ENCODE measurements at regions not wholly inside any gene's neighbourhood (a gene's known extent, or its start where the extent isn't known, plus 50 kb on each side); places are given as distances from the start of the nearest gene placed in this dataset.
"Not testable (repeated sequence)": the region's sequence is repeated elsewhere in the genome, so short reads cannot be mapped to it uniquely, and the experiment has no call there.

- Histone ChIP-seq H3K9me3 (ENCODE audit: low read depth, low read length) (no peaks in the 10 kb centered on the region), H3K27me3 (ENCODE audit: insufficient read depth, low read length) (no peaks in the 10 kb centered on the region), H3K4me3 (ENCODE audit: low read length) (no peak overlapping the region), H3K4me1 (ENCODE audit: insufficient read depth, low read length) (no peaks in the 10 kb centered on the region)
These were observed 128.8 kb upstream of the NKX1-1 start for GRCh38 chr4:1534876-1535526.

- no peak overlapping the region for H3K4me3 ChIP-seq (ENCODE audit: low read length)
- H3K9me3 ChIP-seq (ENCODE audit: low read depth, low read length): no peaks in the 10 kb centered on the region
- no peaks in the 10 kb centered on the region for H3K4me1 ChIP-seq (ENCODE audit: insufficient read depth, low read length)
- H3K27me3 ChIP-seq (ENCODE audit: insufficient read depth, low read length): no peaks in the 10 kb centered on the region
These were observed 128.0 kb upstream of the NKX1-1 start for GRCh38 chr4:1534095-1534872.

- H3K4me3 ChIP-seq (ENCODE audit: low read length): no peak overlapping the region
- no peaks in the 10 kb centered on the region for H3K4me1 ChIP-seq (ENCODE audit: insufficient read depth, low read length)
- no peaks in the 10 kb centered on the region for H3K9me3 ChIP-seq (ENCODE audit: low read depth, low read length)
- no peaks in the 10 kb centered on the region for H3K27me3 ChIP-seq (ENCODE audit: insufficient read depth, low read length)
These were observed 127.3 kb upstream of the NKX1-1 start for GRCh38 chr4:1533501-1534064.

- H3K9me3 ChIP-seq (ENCODE audit: low read depth, low read length): no peaks in the 10 kb centered on the region
- peaks cover 5% of the 10 kb centered on the region for H3K27me3 ChIP-seq (ENCODE audit: insufficient read depth, low read length)
- H3K4me1 ChIP-seq (ENCODE audit: insufficient read depth, low read length): no peaks in the 10 kb centered on the region
- no peak overlapping the region for H3K4me3 ChIP-seq (ENCODE audit: low read length)
These were observed 126.5 kb upstream of the NKX1-1 start for GRCh38 chr4:1532549-1533395.

GRCh38 chr4:1531683-1532548 lies 125.7 kb upstream of the NKX1-1 start:
- no peak overlapping the region for H3K4me3 ChIP-seq (ENCODE audit: low read length)
- H3K9me3 ChIP-seq (ENCODE audit: low read depth, low read length): no peaks in the 10 kb centered on the region
- H3K4me1 ChIP-seq (ENCODE audit: insufficient read depth, low read length): no peaks in the 10 kb centered on the region
- H3K27me3 ChIP-seq (ENCODE audit: insufficient read depth, low read length): peaks cover 7% of the 10 kb centered on the region

- Histone ChIP-seq H3K9me3 (ENCODE audit: low read depth, low read length) (no peaks in the 10 kb centered on the region), H3K4me1 (ENCODE audit: insufficient read depth, low read length) (no peaks in the 10 kb centered on the region), H3K27me3 (ENCODE audit: insufficient read depth, low read length) (peaks cover 7% of the 10 kb centered on the region), H3K4me3 (ENCODE audit: low read length) (no peak overlapping the region)
These were observed 124.1 kb upstream of the NKX1-1 start for GRCh38 chr4:1530356-1530755.

GRCh38 chr4:1524761-1525160 lies 118.5 kb upstream of the NKX1-1 start:
- H3K9me3 ChIP-seq (ENCODE audit: low read depth, low read length): no peaks in the 10 kb centered on the region
- peaks cover 3% of the 10 kb centered on the region for H3K4me1 ChIP-seq (ENCODE audit: insufficient read depth, low read length)
- H3K27me3 ChIP-seq (ENCODE audit: insufficient read depth, low read length): peaks cover 16% of the 10 kb centered on the region
- H3K4me3 ChIP-seq (ENCODE audit: low read length): no peak overlapping the region

GRCh38 chr4:1523907-1524636 lies 117.8 kb upstream of the NKX1-1 start:
- H3K4me1 ChIP-seq (ENCODE audit: insufficient read depth, low read length): peaks cover 3% of the 10 kb centered on the region
- H3K9me3 ChIP-seq (ENCODE audit: low read depth, low read length): no peaks in the 10 kb centered on the region
- H3K4me3 ChIP-seq (ENCODE audit: low read length): no peak overlapping the region
- H3K27me3 ChIP-seq (ENCODE audit: insufficient read depth, low read length): peaks cover 16% of the 10 kb centered on the region

- Histone ChIP-seq H3K27me3 (ENCODE audit: insufficient read depth, low read length) (peaks cover 16% of the 10 kb centered on the region), H3K9me3 (ENCODE audit: low read depth, low read length) (no peaks in the 10 kb centered on the region), H3K4me1 (ENCODE audit: insufficient read depth, low read length) (peaks cover 3% of the 10 kb centered on the region), H3K4me3 (ENCODE audit: low read length) (no peak overlapping the region)
These were observed 117.3 kb upstream of the NKX1-1 start for GRCh38 chr4:1523506-1523905.

- peaks cover 12% of the 10 kb centered on the region for H3K27me3 ChIP-seq (ENCODE audit: insufficient read depth, low read length)
- no peak overlapping the region for H3K4me3 ChIP-seq (ENCODE audit: low read length)
- H3K4me1 ChIP-seq (ENCODE audit: insufficient read depth, low read length): peaks cover 3% of the 10 kb centered on the region
- H3K9me3 ChIP-seq (ENCODE audit: low read depth, low read length): no peaks in the 10 kb centered on the region
These were observed 116.8 kb upstream of the NKX1-1 start for GRCh38 chr4:1523033-1523432.

- Histone ChIP-seq H3K9me3 (ENCODE audit: low read depth, low read length) (no peaks in the 10 kb centered on the region), H3K4me3 (ENCODE audit: low read length) (no peak overlapping the region), H3K27me3 (ENCODE audit: insufficient read depth, low read length) (peaks cover 10% of the 10 kb centered on the region), H3K4me1 (ENCODE audit: insufficient read depth, low read length) (peaks cover 3% of the 10 kb centered on the region)
These were observed 116.4 kb upstream of the NKX1-1 start for GRCh38 chr4:1522606-1523005.

- Histone ChIP-seq H3K9me3 (ENCODE audit: low read depth, low read length) (no peaks in the 10 kb centered on the region), H3K4me1 (ENCODE audit: insufficient read depth, low read length) (peaks cover 3% of the 10 kb centered on the region), H3K4me3 (ENCODE audit: low read length) (no peak overlapping the region), H3K27me3 (ENCODE audit: insufficient read depth, low read length) (peaks cover 8% of the 10 kb centered on the region)
These were observed 115.6 kb upstream of the NKX1-1 start for GRCh38 chr4:1521821-1522361.

GRCh38 chr4:1520795-1521576 lies 114.7 kb upstream of the NKX1-1 start:
- H3K4me1 ChIP-seq (ENCODE audit: insufficient read depth, low read length); H3K27me3 ChIP-seq (ENCODE audit: insufficient read depth, low read length); H3K9me3 ChIP-seq (ENCODE audit: low read depth, low read length); H3K4me3 ChIP-seq (ENCODE audit: low read length): not testable (repeated sequence)
